HG03432 (cell line): ENCODE measurements at regions not wholly inside any gene's neighbourhood (a gene's known extent, or its start where the extent isn't known, plus 50 kb on each side); places are given as distances from the start of the nearest gene placed in this dataset.
"Not testable (repeated sequence)": the region's sequence is repeated elsewhere in the genome, so short reads cannot be mapped to it uniquely, and the experiment has no call there.

Experiments
- ATAC-seq: cut with Tn5 transposase; IDR thresholded peaks from one replicate; pipeline ENCODE4 v1.9.1; 2021; ENCODE audit warnings: mild to moderate bottlenecking, moderate library complexity; ENCODE audit not compliant: unreplicated experiment

GRCh38 chr16:85202631-85203461 is 90.6 kb upstream of the CIBAR2 start:
- no peak for ATAC-seq

GRCh38 chr16:85203462-85203813 is 91.2 kb upstream of the CIBAR2 start:
- no peak for ATAC-seq

- no peak for ATAC-seq
Measured at GRCh38 chr16:85204242-85205010, 92.2 kb upstream of the CIBAR2 start.

- not testable (repeated sequence) for ATAC-seq
Measured at GRCh38 chr16:85205257-85205656, 93.0 kb upstream of the CIBAR2 start.

GRCh38 chr16:85205747-85206471 is 93.6 kb upstream of the CIBAR2 start:
- ATAC-seq, result no peak

- no peak for ATAC-seq
Measured at GRCh38 chr16:85206472-85207356, 94.4 kb upstream of the CIBAR2 start.

- ATAC-seq, result no peak
Measured at GRCh38 chr16:85207357-85207921, 95.2 kb upstream of the CIBAR2 start.

GRCh38 chr16:85208181-85208580 is 95.9 kb upstream of the CIBAR2 start:
- ATAC-seq, result no peak

GRCh38 chr16:85208643-85209520 is 96.6 kb upstream of the CIBAR2 start:
- ATAC-seq, result no peak

GRCh38 chr16:85209526-85210121 is 97.4 kb upstream of the CIBAR2 start:
- no peak for ATAC-seq

GRCh38 chr16:85210423-85211169 is 98.3 kb upstream of the CIBAR2 start:
- no peak for ATAC-seq

GRCh38 chr16:85211271-85211801 is 99.1 kb upstream of the CIBAR2 start:
- ATAC-seq, result no peak

GRCh38 chr16:85213926-85214675 is 101.8 kb upstream of the CIBAR2 start:
- ATAC-seq, result no peak

GRCh38 chr16:85215478-85216118 is 103.3 kb upstream of the CIBAR2 start:
- no peak for ATAC-seq

GRCh38 chr16:85216522-85217375 is 104.5 kb upstream of the CIBAR2 start:
- ATAC-seq, result no peak
